H1 (cell line): ENCODE measurements at regions not wholly inside any gene's neighbourhood (a gene's known extent, or its start where the extent isn't known, plus 50 kb on each side); places are given as distances from the start of the nearest gene placed in this dataset.

Experiments used
- EZH2 ChIP-seq: fragments of 200-600 bp; sonication (generic); IDR thresholded peaks from 2 replicates; pipeline ENCODE4 v1.7.1; 2012; ENCODE audit warnings: low read depth, mild to moderate bottlenecking, moderate library complexity, low read length, inconsistent platforms; ENCODE audit not compliant: severe bottlenecking
- KDM5A ChIP-seq: fragments of 200-600 bp; IDR thresholded peaks from 2 replicates; pipeline ENCODE4 v1.7.1; 2012; ENCODE audit warnings: mild to moderate bottlenecking, low read length, inconsistent platforms, mixed read lengths
- POLR2AphosphoS5 ChIP-seq: IDR thresholded peaks from 2 replicates; pipeline ENCODE4 v1.6.1; 2011; ENCODE audit warnings: low read depth, low read length
- POU5F1 ChIP-seq: IDR thresholded peaks from 2 replicates; pipeline ENCODE4 v1.6.1; 2011; ENCODE audit warnings: low read depth, mild to moderate bottlenecking, low read length, moderate library complexity
- RAD21 ChIP-seq, 2 experiments: IDR thresholded peaks in 1 of 2; conservative IDR thresholded peaks in 1 of 2; 2 replicates each; pipeline ENCODE4 v1.6.1; 2011; ENCODE audit warnings: low read depth in 2 of 2, low read length in 2 of 2, improper control_type of control experiment in 1 of 2, inconsistent platforms in 1 of 2, mild to moderate bottlenecking in 1 of 2, moderate library complexity in 1 of 2
- TF ChIP-seq, protein P1 (sequence below), 3 experiments: IDR thresholded peaks; 1 replicate in 2 of 3; 2 replicates in 1 of 3; pipeline versions ENCODE4 v1.5.1 to v1.6.1; 2011; ENCODE audit warnings: low read length in 3 of 3, mild to moderate bottlenecking in 3 of 3, inconsistent platforms in 2 of 3, low read depth in 1 of 3, moderate library complexity in 1 of 3; ENCODE audit not compliant: insufficient read depth in 1 of 3; ENCODE audit errors: control extremely low read depth in 1 of 3
- TF ChIP-seq, protein P2 (sequence below): IDR thresholded peaks from 2 replicates; pipeline ENCODE4 v1.6.1; 2012; ENCODE audit warnings: low read length, inconsistent platforms

DNA sequence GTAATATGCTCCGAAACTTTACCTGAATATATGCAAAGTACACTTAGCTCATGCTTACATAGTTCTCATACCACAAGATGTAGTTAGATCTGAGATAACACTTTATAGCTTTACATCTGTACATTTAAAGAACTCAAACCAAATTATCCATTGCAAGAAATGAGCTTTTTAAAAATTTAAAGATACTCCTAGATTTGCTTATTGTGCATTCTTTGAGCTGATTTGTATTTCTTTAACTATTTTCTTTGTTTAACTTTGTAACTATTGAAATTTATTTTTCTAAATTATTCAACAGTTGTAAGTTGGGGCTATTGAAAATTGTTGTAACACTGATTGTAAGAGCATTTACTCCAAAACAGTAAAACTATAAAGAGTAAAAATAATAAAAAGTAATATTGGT is 340.2 kb upstream of the NOVA1 start:
- TF ChIP-seq POLR2AphosphoS5, result no peak
- TF ChIP-seq, protein P1, sequence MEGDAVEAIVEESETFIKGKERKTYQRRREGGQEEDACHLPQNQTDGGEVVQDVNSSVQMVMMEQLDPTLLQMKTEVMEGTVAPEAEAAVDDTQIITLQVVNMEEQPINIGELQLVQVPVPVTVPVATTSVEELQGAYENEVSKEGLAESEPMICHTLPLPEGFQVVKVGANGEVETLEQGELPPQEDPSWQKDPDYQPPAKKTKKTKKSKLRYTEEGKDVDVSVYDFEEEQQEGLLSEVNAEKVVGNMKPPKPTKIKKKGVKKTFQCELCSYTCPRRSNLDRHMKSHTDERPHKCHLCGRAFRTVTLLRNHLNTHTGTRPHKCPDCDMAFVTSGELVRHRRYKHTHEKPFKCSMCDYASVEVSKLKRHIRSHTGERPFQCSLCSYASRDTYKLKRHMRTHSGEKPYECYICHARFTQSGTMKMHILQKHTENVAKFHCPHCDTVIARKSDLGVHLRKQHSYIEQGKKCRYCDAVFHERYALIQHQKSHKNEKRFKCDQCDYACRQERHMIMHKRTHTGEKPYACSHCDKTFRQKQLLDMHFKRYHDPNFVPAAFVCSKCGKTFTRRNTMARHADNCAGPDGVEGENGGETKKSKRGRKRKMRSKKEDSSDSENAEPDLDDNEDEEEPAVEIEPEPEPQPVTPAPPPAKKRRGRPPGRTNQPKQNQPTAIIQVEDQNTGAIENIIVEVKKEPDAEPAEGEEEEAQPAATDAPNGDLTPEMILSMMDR (IDR thresholded peaks at IDR 0.05; ENCODE audit: control extremely low read depth in 1 of 3, insufficient read depth in 1 of 3, low read depth in 1 of 3, low read length in 3 of 3), result no peak
- TF ChIP-seq POU5F1, result no peak
- TF ChIP-seq RAD21 (IDR thresholded peaks at IDR 0.05 in 1 of 2, conservative IDR thresholded peaks at IDR 0.05 in 1 of 2; ENCODE audit: low read depth in 2 of 2, low read length in 2 of 2), result no peak
- no peak for TF ChIP-seq KDM5A
- TF ChIP-seq, protein P2, sequence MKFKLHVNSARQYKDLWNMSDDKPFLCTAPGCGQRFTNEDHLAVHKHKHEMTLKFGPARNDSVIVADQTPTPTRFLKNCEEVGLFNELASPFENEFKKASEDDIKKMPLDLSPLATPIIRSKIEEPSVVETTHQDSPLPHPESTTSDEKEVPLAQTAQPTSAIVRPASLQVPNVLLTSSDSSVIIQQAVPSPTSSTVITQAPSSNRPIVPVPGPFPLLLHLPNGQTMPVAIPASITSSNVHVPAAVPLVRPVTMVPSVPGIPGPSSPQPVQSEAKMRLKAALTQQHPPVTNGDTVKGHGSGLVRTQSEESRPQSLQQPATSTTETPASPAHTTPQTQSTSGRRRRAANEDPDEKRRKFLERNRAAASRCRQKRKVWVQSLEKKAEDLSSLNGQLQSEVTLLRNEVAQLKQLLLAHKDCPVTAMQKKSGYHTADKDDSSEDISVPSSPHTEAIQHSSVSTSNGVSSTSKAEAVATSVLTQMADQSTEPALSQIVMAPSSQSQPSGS, result no peak
- TF ChIP-seq EZH2, result no peak
